GM12878 (cell line): ENCODE measurements at regions not wholly inside any gene's neighbourhood (a gene's known extent, or its start where the extent isn't known, plus 50 kb on each side); places are given as distances from the start of the nearest gene placed in this dataset.
A peak's percentile ranks its signal among the peaks of the same experiment; 100 is the strongest.

Source experiments
- ATAC-seq: fragments of 200-7000 bp; cut with Tn5 transposase; 3 replicates; pipeline ENCODE4 v1.9.1; 2020; ENCODE audit warnings: mild to moderate bottlenecking, moderate library complexity
- BruUV-seq: library from RNA; stranded (reverse); fragments of 400-500 nt; replicated peaks from 2 replicates; lab custom pipeline; 2021; lab: Mats Ljungman, UMichigan
- CTCF ChIA-PET: fragments of 300-600 bp; sonication (Branson Sonifier 250); formaldehyde crosslinking; extraction: SDS; loops from one replicate; lab custom pipeline; 2021; ENCODE audit warnings: inconsistent platforms; lab: Yijun Ruan, JAX
- POLR2A ChIA-PET: fragments of 350-600 bp; formaldehyde crosslinking; extraction: SDS; loops from one replicate; lab custom pipeline; 2021; ENCODE audit warnings: inconsistent platforms; lab: Charles Lee
- RAD21 ChIA-PET: fragments of 300-600 bp; sonication (Branson Sonifier 250); formaldehyde crosslinking; loops from one replicate; lab custom pipeline; 2023; ENCODE audit warnings: antibody characterized with exemption; ENCODE audit not compliant: unreplicated experiment; lab: Charles Lee
- SMC1A ChIA-PET: fragments of 300-600 bp; sonication (Branson Sonifier 250); formaldehyde crosslinking; loops from one replicate; lab custom pipeline; 2023; ENCODE audit not compliant: unreplicated experiment, uncharacterized antibody; lab: Charles Lee
- DNase-seq: peaks from one replicate; pipeline ENCODE4 v3.0.0-alpha.2; 2011; ENCODE audit warnings: low read depth, low spot score
- FAIRE-seq: peaks from 3 replicates; lab custom pipeline; 2011; peaks lifted over from hg19 to GRCh38; lab: Jason Lieb, UNC
- H2AFZ ChIP-seq: 2 replicates; pipeline ENCODE4 v1.6.0; 2011; ENCODE audit warnings: low read depth, low read length, control low read depth; ENCODE audit not compliant: control insufficient read depth
- H3K27ac ChIP-seq: 2 replicates; pipeline ENCODE4 v1.5.1; 2011; ENCODE audit warnings: control low read depth; ENCODE audit not compliant: control insufficient read depth, insufficient read depth
- H3K27me3 ChIP-seq, 2 experiments: replicated peaks in 1 of 2; 2 replicates each; pipeline versions ENCODE4 v1.6.0 to v1.6.1; 2011; ENCODE audit warnings: low read length in 1 of 2; ENCODE audit not compliant: control insufficient read depth in 2 of 2, insufficient read depth in 2 of 2
- H3K36me3 ChIP-seq, 2 experiments: 2 replicates each; pipeline ENCODE4 v1.5.1; 2011; ENCODE audit warnings: low read length in 1 of 2; ENCODE audit not compliant: control insufficient read depth in 2 of 2, insufficient read depth in 2 of 2
- H3K4me1 ChIP-seq: 2 replicates; pipeline ENCODE4 v1.6.1; 2011; ENCODE audit warnings: mild to moderate bottlenecking, low read length, moderate library complexity, mixed read lengths; ENCODE audit not compliant: control insufficient read depth, insufficient read depth
- H3K4me2 ChIP-seq: 2 replicates; pipeline ENCODE4 v1.6.0; 2011; ENCODE audit warnings: control low read depth; ENCODE audit not compliant: control insufficient read depth, insufficient read depth
- H3K4me3 ChIP-seq: fragments of 200-600 bp; sonication (generic); 2 replicates; pipeline ENCODE4 v1.5.1; 2016
- H3K79me2 ChIP-seq: 2 replicates; pipeline ENCODE4 v1.6.0; 2011; ENCODE audit warnings: low read length; ENCODE audit not compliant: control insufficient read depth, insufficient read depth
- H3K9ac ChIP-seq: 2 replicates; pipeline ENCODE4 v1.8.0; 2011; ENCODE audit warnings: low read length, control low read depth, mixed read lengths; ENCODE audit not compliant: control insufficient read depth, insufficient read depth
- H3K9me3 ChIP-seq: replicated peaks from 3 replicates; pipeline ENCODE4 v1.5.1; 2011; ENCODE audit warnings: mild to moderate bottlenecking, low read length; ENCODE audit not compliant: control insufficient read depth, insufficient read depth
- H4K20me1 ChIP-seq: 2 replicates; pipeline ENCODE4 v1.6.0; 2011; ENCODE audit not compliant: control insufficient read depth, insufficient read depth
- BACH1 ChIP-seq: fragments of 450-650 bp; IDR thresholded peaks from 2 replicates; pipeline ENCODE4 v1.6.1; 2017; ENCODE audit warnings: mild to moderate bottlenecking, borderline replicate concordance
- CBX5 ChIP-seq: sonication (generic); IDR thresholded peaks from 2 replicates; pipeline ENCODE4 v1.6.1; 2016; ENCODE audit warnings: low read depth, moderate library complexity, mild to moderate bottlenecking, inconsistent platforms
- GATAD2B ChIP-seq: fragments of 450-650 bp; conservative IDR thresholded peaks from 2 replicates; pipeline ENCODE4 v1.6.1; 2017; ENCODE audit warnings: low read depth, mild to moderate bottlenecking, moderate library complexity
- KAT2A ChIP-seq: conservative IDR thresholded peaks from 2 replicates; pipeline ENCODE4 v1.6.1; 2011; ENCODE audit warnings: low read depth, low read length; ENCODE audit not compliant: control insufficient read depth
- LARP7 ChIP-seq: fragments of 450-650 bp; IDR thresholded peaks from 2 replicates; pipeline ENCODE4 v1.6.1; 2017; ENCODE audit warnings: mild to moderate bottlenecking
- MAX ChIP-seq: IDR thresholded peaks from 2 replicates; pipeline ENCODE4 v1.6.1; 2012; ENCODE audit warnings: low read depth, low read length, improper control_type of control experiment
- MTA3 ChIP-seq: IDR thresholded peaks from 2 replicates; pipeline ENCODE4 v1.6.1; 2012; ENCODE audit warnings: low read length, inconsistent platforms, borderline replicate concordance
- NBN ChIP-seq: fragments of 450-650 bp; IDR thresholded peaks from 2 replicates; pipeline ENCODE4 v1.6.1; 2016
- NR2C1 ChIP-seq: fragments of 450-650 bp; IDR thresholded peaks from 2 replicates; pipeline ENCODE4 v1.6.1; 2017; ENCODE audit warnings: antibody characterized with exemption, mild to moderate bottlenecking, moderate library complexity
- POLR2AphosphoS5 ChIP-seq: IDR thresholded peaks from 2 replicates; pipeline ENCODE4 v1.6.1; 2011; ENCODE audit warnings: mild to moderate bottlenecking, low read length, inconsistent platforms
- POU2F2 ChIP-seq: IDR thresholded peaks from 3 replicates; pipeline ENCODE4 v1.6.1; 2011; ENCODE audit warnings: low read depth, mild to moderate bottlenecking, low read length, borderline replicate concordance
- TBL1XR1 ChIP-seq: IDR thresholded peaks from 2 replicates; pipeline ENCODE4 v1.6.1; 2012; ENCODE audit warnings: low read depth, low read length, improper control_type of control experiment
- ZBED1 ChIP-seq: IDR thresholded peaks from 2 replicates; pipeline ENCODE4 v1.6.1; 2016; ENCODE audit warnings: borderline replicate concordance
- ZNF207 ChIP-seq: fragments of 450-650 bp; IDR thresholded peaks from 2 replicates; pipeline ENCODE4 v1.6.1; 2014; ENCODE audit warnings: antibody characterized with exemption, mild to moderate bottlenecking, borderline replicate concordance
- ZNF24 ChIP-seq: fragments of 450-650 bp; IDR thresholded peaks from 2 replicates; pipeline ENCODE4 v1.6.1; 2017; ENCODE audit warnings: antibody characterized with exemption, mild to moderate bottlenecking
- WGBS: methylation state at CpG from one replicate; pipeline ENCODE4 v1.1.6; 2016; ENCODE audit warnings: low lambda C conversion rate; ENCODE audit not compliant: insufficient replicate concordance, insufficient coverage; ENCODE audit errors: missing lambda C conversion rate; 5-methylcytosine and 5-hydroxymethylcytosine counted together
- in situ Hi-C: fragments of 300-500 bp; cut with MboI; formaldehyde crosslinking; loops from 9 replicates; pipeline ENCODE4 v1.14.3; 2018; ENCODE audit warnings: mixed read lengths
- intact Hi-C: fragments of 100-400 bp; cut with micrococcal nuclease; formaldehyde crosslinking; loops from one replicate; pipeline ENCODE4 v1.14.2; 2022; ENCODE audit not compliant: unreplicated experiment
- TF ChIP-seq, protein P1 (sequence below): fragments of 450-650 bp; IDR thresholded peaks from 2 replicates; pipeline ENCODE4 v1.6.1; 2014; ENCODE audit warnings: mild to moderate bottlenecking
- TF ChIP-seq, protein P2 (sequence below): fragments of 450-650 bp; IDR thresholded peaks from 2 replicates; pipeline ENCODE4 v1.6.1; 2017; ENCODE audit warnings: antibody characterized with exemption, mild to moderate bottlenecking, moderate library complexity

DNA sequence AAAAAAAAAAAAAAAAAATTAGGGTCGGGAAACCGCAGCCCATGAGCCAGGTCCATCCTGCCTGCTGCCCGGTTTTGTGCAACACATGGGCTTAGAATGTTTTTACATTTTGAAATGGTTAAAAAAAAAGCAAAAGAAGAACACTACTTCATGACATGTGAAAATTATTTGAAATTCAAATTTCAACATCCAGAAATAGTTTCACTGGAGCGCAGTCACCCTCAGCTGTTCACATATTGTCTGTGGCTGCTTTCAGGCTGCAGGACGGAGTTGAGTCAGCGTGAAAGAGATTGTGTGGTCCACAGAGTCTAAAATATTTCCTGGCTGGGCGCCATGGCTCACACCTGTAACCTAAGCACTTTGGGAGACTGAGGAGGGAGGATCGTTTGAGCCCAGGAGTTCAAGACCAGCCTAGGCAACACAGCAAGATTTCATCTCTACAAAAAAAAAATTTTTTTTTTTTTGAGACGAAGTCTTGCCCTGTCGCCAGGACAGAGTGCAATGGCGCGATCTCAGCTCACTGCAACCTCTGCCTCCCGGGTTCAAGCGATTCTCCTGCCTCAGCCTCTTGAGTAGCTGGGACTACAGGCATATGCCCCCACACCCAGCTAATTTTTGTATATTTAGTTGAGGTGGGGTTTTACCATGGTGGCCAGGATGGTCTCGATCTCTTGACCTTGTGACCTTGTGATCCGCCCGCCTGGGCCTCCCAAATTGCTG is 63.9 kb upstream of the ECHDC3 start:
- intact Hi-C loops (loop anchor here (1.0 kb wide), 3 partner anchors 20 to 70 kb away; no protein-coding TSS in a partner anchor), in situ Hi-C loops (no loop called here)
- peaks cover 1% of the 10 kb centered on the region; the same call in 2 of the 3 replicates for H3K9me3 ChIP-seq
- 15% methylated on average over 17 of the region's 17 CpGs for WGBS
- H3K36me3 ChIP-seq: no peaks in the 10 kb centered on the region
- SMC1A ChIA-PET: interaction anchor here (0.8 to 2.6 kb wide), 11 partner anchors 21 to 165 kb away, joined by 3 to 10 read pairs (median 3); no protein-coding TSS in a partner anchor
- BruUV-seq: no TSS peak
- POLR2A ChIA-PET: interaction anchor here (0.6 to 1.9 kb wide), 5 partner anchors 12 to 160 kb away, joined by 3 to 6 read pairs (median 3); no protein-coding TSS in a partner anchor
- peak overlapping the region; percentile 92 for H3K27ac ChIP-seq
- CTCF ChIA-PET: interaction anchor here (0.9 to 1.8 kb wide), 3 partner anchors 20 to 162 kb away, joined by 5 to 7 read pairs (median 5); no protein-coding TSS in a partner anchor
- peak; percentile 84 for FAIRE-seq
- peak overlapping the region; percentile 48; the same call in 1 of the 2 replicates for H3K4me3 ChIP-seq
- no peaks in the 10 kb centered on the region for H4K20me1 ChIP-seq
- peak overlapping the region; percentile 68 for H3K4me2 ChIP-seq
- DNase-seq: peak; percentile 98
- peaks cover 12% of the 10 kb centered on the region for H3K79me2 ChIP-seq
- H3K4me1 ChIP-seq: peaks cover 63% of the 10 kb centered on the region
- no peaks in the 10 kb centered on the region for H3K27me3 ChIP-seq
- ATAC-seq: peak; percentile 93
- H3K9ac ChIP-seq: peak overlapping the region; percentile 60; the same call in 1 of the 2 replicates
- RAD21 ChIA-PET: interaction anchor here (0.6 to 2.2 kb wide), 10 partner anchors 8 to 163 kb away, joined by 3 to 10 read pairs (median 4); no protein-coding TSS in a partner anchor
- no peak overlapping the region for H2AFZ ChIP-seq
- TF ChIP-seq MAX: no peak
- TF ChIP-seq, protein P1, sequence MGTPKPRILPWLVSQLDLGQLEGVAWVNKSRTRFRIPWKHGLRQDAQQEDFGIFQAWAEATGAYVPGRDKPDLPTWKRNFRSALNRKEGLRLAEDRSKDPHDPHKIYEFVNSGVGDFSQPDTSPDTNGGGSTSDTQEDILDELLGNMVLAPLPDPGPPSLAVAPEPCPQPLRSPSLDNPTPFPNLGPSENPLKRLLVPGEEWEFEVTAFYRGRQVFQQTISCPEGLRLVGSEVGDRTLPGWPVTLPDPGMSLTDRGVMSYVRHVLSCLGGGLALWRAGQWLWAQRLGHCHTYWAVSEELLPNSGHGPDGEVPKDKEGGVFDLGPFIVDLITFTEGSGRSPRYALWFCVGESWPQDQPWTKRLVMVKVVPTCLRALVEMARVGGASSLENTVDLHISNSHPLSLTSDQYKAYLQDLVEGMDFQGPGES: no peak
- no peak; the same call in 1 of the 2 replicates for TF ChIP-seq ZNF24
- peak; percentile 33; the same call in 1 of the 2 replicates for TF ChIP-seq MTA3
- TF ChIP-seq ZNF207: no peak; the same call in 1 of the 2 replicates
- TF ChIP-seq POU2F2: peak; percentile 89
- TF ChIP-seq GATAD2B: 0 out of 2 replicates have a peak, but pooled peaks have one; percentile 20
- peak; percentile 94 for TF ChIP-seq ZBED1
- TF ChIP-seq NR2C1: no peak
- 0 out of 2 replicates have a peak, but pooled peaks have one; percentile 56 for TF ChIP-seq NBN
- peak; percentile 65; the same call in 1 of the 2 replicates for TF ChIP-seq CBX5
- TF ChIP-seq, protein P2, sequence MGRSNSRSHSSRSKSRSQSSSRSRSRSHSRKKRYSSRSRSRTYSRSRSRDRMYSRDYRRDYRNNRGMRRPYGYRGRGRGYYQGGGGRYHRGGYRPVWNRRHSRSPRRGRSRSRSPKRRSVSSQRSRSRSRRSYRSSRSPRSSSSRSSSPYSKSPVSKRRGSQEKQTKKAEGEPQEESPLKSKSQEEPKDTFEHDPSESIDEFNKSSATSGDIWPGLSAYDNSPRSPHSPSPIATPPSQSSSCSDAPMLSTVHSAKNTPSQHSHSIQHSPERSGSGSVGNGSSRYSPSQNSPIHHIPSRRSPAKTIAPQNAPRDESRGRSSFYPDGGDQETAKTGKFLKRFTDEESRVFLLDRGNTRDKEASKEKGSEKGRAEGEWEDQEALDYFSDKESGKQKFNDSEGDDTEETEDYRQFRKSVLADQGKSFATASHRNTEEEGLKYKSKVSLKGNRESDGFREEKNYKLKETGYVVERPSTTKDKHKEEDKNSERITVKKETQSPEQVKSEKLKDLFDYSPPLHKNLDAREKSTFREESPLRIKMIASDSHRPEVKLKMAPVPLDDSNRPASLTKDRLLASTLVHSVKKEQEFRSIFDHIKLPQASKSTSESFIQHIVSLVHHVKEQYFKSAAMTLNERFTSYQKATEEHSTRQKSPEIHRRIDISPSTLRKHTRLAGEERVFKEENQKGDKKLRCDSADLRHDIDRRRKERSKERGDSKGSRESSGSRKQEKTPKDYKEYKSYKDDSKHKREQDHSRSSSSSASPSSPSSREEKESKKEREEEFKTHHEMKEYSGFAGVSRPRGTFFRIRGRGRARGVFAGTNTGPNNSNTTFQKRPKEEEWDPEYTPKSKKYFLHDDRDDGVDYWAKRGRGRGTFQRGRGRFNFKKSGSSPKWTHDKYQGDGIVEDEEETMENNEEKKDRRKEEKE: no peak
- TF ChIP-seq POLR2AphosphoS5: peak; percentile 65
- TF ChIP-seq TBL1XR1: peak; percentile 89
- no peak for TF ChIP-seq LARP7
- no peak for TF ChIP-seq KAT2A
- peak; percentile 86; the same call in 1 of the 2 replicates for TF ChIP-seq BACH1
